DMS153 treated with DMSO at 0.1 percent for 48 hours (cell line): ENCODE measurements at regions not wholly inside any gene's neighbourhood (a gene's known extent, or its start where the extent isn't known, plus 50 kb on each side); places are given as distances from the start of the nearest gene placed in this dataset.

Experiments used
- DNase-seq: peaks from one replicate; lab custom pipeline; 2025; ENCODE audit not compliant: unreplicated experiment; lab: John Stamatoyannopoulos, UW

GRCh38 chr14:101116486-101117130, 213.1 kb upstream of the RTL1 start:
- DNase-seq = no peak

DNA sequence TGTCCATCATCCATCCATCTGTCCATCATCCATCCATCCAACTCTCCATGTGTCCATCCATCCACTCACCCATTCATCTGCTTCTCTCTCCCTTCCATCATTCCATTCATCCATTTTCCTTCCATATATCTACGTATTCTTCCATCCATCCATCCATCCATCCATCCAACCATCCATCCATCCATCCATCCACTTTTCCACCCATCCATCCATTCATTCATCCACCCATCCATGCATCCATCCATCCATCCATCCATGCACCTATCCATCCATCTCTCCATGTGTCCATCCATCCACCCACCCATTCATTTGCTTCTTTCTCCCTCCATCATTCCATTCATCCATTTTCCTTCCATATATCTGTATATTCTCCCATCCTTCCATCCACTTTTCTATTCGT, 214.0 kb upstream of the RTL1 start:
- no peak for DNase-seq

DNA sequence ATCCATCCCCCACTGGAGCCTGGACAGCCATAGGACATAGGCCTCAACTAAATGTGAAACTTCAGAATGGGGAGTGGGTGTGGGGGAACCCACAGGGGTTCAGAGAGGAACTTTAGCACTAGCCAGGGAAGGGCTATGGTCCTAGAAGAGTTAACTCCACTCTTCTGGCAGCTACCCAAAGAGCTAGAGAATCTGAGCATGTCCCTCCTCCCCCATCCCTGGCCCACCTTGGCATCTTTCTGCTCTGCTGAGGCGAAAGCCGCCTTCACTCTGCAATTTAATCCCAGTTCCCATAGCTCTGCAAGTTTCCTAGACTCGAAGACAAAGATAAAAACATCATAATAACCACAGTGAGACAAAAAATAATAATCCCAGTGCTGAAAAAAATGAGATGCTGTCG, 214.7 kb upstream of the RTL1 start:
- DNase-seq = no peak

DNA sequence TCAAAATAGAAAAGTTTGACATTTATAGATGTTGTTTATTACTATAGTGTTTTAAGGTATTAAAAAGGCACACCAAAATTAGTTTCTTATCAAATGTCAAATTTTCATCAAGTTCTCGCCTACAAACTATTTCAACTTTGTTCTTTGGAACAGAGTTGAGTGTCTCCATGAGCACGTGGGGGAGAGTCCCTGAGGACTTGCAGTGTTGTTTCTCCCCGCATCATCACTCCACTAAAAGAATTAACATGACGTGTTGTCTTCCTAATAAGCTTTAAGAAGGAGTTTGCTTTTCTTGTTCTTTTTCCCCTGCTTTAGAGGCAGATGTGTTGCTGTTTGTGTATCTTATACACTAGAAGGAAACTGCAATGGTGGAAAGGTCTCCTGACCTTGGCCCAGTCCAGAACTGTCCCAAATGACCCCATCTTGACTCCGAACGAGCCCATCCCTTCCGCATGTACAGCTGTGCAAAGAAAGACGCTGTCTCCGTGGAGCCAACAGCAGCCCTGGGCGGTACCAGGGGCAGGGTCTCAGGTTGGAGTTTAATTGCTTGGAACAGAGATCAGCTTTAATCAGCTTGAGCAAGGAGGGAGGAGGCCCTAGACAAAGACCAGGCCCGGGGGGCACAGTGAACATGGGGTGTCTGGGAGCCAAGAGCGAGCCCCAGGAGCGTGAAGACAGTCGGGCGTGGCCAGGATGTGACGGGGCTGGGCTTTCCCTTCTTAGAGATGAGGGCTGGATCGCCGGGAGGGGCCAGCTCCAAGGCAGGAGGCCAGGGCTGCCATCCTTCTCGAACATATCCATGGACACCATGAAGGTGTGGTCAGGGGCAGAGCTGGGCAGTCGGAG, 215.4 kb upstream of the RTL1 start:
- DNase-seq = no peak

GRCh38 chr14:101119830-101120571, 216.5 kb upstream of the RTL1 start:
- DNase-seq = no peak

- DNase-seq = no peak
These were observed 217.4 kb upstream of the RTL1 start for GRCh38 chr14:101120641-101121507.

GRCh38 chr14:101121508-101122139, 218.1 kb upstream of the RTL1 start:
- no peak for DNase-seq

DNA sequence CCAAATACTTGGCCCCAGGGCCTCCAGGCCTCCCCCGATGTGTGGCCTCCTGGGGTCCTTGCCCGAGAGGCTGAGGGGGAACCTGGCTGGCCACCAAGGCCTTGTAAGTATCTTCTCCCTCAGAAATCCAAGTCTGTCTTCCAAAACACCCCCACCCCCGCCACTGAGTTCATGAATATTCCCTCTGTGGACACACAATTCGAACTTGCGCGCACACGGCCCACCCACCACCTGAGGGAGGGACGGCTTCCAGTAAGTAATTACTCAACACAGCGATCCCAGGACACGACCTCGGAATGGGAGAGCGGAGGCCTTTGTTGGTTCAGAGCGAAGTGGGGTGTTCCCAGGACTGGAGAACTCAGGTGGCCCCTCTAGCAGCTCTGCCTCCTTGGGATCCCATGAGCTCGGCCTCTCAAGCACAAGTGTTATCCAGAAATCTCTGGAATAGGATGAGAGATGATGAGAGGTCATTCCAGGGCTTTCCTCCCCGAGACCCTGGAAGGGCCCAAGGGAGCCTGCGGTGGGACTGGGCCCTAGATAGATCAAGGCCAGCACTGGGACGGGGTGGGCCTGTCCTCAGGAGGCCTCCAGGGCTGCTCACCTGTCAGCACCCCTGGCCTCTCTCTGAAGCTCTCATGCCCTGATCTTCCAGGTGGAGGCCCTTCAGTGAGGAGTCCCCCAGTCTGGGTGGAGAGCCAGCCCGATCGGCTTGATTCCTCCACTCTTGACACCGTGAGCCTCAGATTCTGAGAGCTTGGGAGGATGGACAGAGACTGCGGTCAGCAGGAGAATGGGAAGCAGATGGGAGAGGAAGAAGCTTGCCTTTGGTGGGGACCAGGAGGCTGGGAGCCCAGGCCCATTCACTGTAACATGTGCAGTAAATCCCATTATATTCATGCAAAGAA, 219.0 kb upstream of the RTL1 start:
- no peak for DNase-seq

- no peak for DNase-seq
These were observed 220.3 kb upstream of the RTL1 start for GRCh38 chr14:101123618-101124510.

- DNase-seq = no peak
These were observed 221.3 kb upstream of the RTL1 start for GRCh38 chr14:101124815-101125214.

DNA sequence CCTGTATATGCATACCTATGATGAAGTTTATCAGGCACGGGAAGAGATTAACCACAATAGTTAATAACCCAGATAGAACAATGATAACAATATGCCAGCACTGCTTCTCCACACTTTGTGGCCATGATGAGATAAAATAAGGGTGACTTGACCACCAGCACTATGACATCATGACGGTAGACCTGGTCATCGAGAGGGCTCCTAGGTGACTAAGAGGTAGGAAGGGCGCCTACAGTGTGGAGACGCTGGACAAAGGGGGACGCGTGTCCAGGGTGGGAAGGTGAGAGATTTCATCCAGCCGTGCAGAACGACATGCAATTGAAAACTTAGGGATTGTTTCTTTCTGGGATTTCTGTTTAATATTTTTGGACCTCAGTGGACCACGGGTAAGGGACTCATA, 221.8 kb upstream of the RTL1 start:
- DNase-seq = no peak

- DNase-seq = no peak
These were observed 222.5 kb upstream of the RTL1 start for GRCh38 chr14:101125719-101126651.

DNA sequence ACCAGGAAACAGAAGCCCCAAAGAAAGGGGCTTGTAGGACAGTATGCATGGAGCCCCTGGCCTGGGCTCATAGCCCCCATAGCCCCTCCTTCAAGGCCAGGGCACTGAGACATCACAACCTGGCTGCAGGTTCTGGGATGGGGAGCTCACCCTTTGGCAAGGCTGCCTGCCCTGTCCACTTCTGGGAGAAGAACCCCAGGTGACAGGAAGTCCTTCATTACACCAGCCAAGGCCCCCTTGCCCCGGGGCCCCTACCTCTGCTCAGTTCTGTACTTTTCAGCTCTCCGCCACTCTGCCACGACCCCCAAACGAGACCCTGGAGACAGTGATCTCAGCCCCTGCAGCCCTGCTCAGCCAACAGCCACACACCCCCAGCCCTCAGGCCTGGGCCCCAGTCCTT, 223.2 kb upstream of the RTL1 start:
- no peak for DNase-seq

GRCh38 chr14:101127224-101127623, 223.7 kb upstream of the RTL1 start:
- DNase-seq = no peak

- DNase-seq = no peak
These were observed 225.2 kb upstream of the RTL1 start for GRCh38 chr14:101128478-101129321.

DNA sequence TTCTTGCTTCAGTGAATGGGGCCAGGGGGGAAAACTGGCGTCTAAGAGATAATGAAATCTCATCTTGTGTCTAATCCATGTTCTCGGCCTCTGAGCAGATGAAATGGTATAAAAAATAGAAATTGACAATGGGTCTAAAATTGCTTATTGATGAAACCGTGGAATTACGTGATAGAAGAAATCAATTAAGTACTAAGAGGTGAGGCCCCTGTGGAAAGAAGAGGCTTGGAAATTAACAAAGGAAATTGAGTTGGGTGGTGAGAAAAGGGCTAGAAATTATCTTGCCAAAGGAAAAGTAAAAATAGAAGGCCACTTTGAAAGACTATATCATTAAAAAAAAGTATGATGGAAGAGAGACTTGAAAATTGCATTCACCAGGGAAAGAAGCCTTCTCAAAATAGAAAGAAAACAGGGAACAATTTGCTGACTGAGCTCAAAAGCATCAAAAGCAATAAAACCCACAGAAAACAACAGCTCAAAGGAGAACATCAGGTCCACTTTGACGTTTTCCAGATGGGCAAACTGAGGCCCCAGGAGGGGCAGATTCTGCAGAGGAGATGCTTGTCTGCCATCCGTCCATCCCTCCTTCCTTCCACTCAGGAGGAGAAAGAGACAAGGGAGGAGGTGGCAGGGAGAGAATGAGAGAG, 226.1 kb upstream of the RTL1 start:
- no peak for DNase-seq
